HG03139 (cell line): ENCODE measurements at regions not wholly inside any gene's neighbourhood (a gene's known extent, or its start where the extent isn't known, plus 50 kb on each side); places are given as distances from the start of the nearest gene placed in this dataset.
"Not testable (repeated sequence)": the region's sequence is repeated elsewhere in the genome, so short reads cannot be mapped to it uniquely, and the experiment has no call there.

Source experiments
- ATAC-seq: cut with Tn5 transposase; IDR thresholded peaks from one replicate; pipeline ENCODE4 v1.9.1; 2021; ENCODE audit not compliant: unreplicated experiment

- ATAC-seq = no peak
Observed at GRCh38 chr10:120047926-120048325, 155.4 kb downstream of the SEC23IP start.

GRCh38 chr10:120048391-120048790, 155.9 kb downstream of the SEC23IP start:
- ATAC-seq = no peak

GRCh38 chr10:120051671-120052070, 159.1 kb downstream of the SEC23IP start:
- no peak for ATAC-seq

GRCh38 chr10:120052964-120053702, 160.6 kb downstream of the SEC23IP start:
- no peak for ATAC-seq

GRCh38 chr10:120059790-120060189, 167.3 kb downstream of the SEC23IP start:
- not testable (repeated sequence) for ATAC-seq

- ATAC-seq = no peak
Observed at GRCh38 chr10:120067427-120067826, 174.9 kb downstream of the SEC23IP start.

GRCh38 chr10:120069700-120070099, 177.2 kb downstream of the SEC23IP start:
- no peak for ATAC-seq

- no peak for ATAC-seq
Observed at GRCh38 chr10:120075349-120075748, 182.8 kb downstream of the SEC23IP start.

GRCh38 chr10:120076996-120077706, 184.6 kb downstream of the SEC23IP start:
- ATAC-seq = no peak

GRCh38 chr10:120077707-120078492, 185.4 kb downstream of the SEC23IP start:
- ATAC-seq = no peak

GRCh38 chr10:120085096-120085796, 192.7 kb downstream of the SEC23IP start:
- ATAC-seq = no peak

- ATAC-seq = no peak
Observed at GRCh38 chr10:120086066-120086465, 193.5 kb downstream of the SEC23IP start.

GRCh38 chr10:120087109-120087508, 194.6 kb downstream of the SEC23IP start:
- no peak for ATAC-seq

GRCh38 chr10:120095875-120096274, 203.3 kb downstream of the SEC23IP start:
- ATAC-seq = no peak

GRCh38 chr10:120097766-120098165, 205.2 kb downstream of the SEC23IP start:
- no peak for ATAC-seq

- ATAC-seq = no peak
Observed at GRCh38 chr10:120098232-120098930, 205.9 kb downstream of the SEC23IP start.

- no peak for ATAC-seq
Observed at GRCh38 chr10:120103738-120104560, 211.4 kb downstream of the SEC23IP start.

GRCh38 chr10:120105001-120105400, 212.5 kb downstream of the SEC23IP start:
- no peak for ATAC-seq

- ATAC-seq = no peak
Observed at GRCh38 chr10:120105492-120105891, 213.0 kb downstream of the SEC23IP start.

- ATAC-seq = no peak
Observed at GRCh38 chr10:120108916-120109315, 216.4 kb downstream of the SEC23IP start.
